Pancreas (tissue), 10 donors: ENCODE measurements at regions not wholly inside any gene's neighbourhood (a gene's known extent, or its start where the extent isn't known, plus 50 kb on each side); places are given as distances from the start of the nearest gene placed in this dataset.

Experiments used
- ATAC-seq, 4 donors: fragments of 200-7000 bp; cut with Tn5 transposase; one replicate each; pipeline versions ENCODE4 v1.8.0 to v1.9.1; 2020; ENCODE audit warnings: mild to moderate bottlenecking in 4 of 4, moderate library complexity in 4 of 4
- DNase-seq, 6 donors: peaks; one replicate each; pipeline ENCODE4 v3.0.0-alpha.2; 2020
- FAIRE-seq: peaks from 2 replicates; lab custom pipeline; 2012; peaks lifted over from hg19 to GRCh38; lab: Jason Lieb, UNC
- H3K27ac ChIP-seq, 4 donors: fragments of 200-600 bp; sonication (generic); 1 replicate in 3 of 4; 2 replicates in 1 of 4; pipeline versions ENCODE4 v1.5.0 to v1.8.0; 2020
- H3K27me3 ChIP-seq, 4 donors: fragments of 200-600 bp; one replicate each; pipeline ENCODE4 v1.8.0; 2021
- H3K36me3 ChIP-seq, 3 donors: fragments of 200-600 bp; sonication (generic) in 1 of 3; one replicate each; pipeline versions ENCODE4 v1.5.0 to v1.8.0; 2020 to 2021
- H3K4me1 ChIP-seq, 3 donors: fragments of 200-600 bp; one replicate each; pipeline ENCODE4 v1.8.0; 2021
- H3K4me3 ChIP-seq, 4 donors: fragments of 200-600 bp; sonication (generic) in 2 of 4; one replicate each; pipeline versions ENCODE4 v1.5.0 to v1.8.0; 2020 to 2021
- H3K9me3 ChIP-seq, 4 donors: fragments of 200-600 bp; one replicate each; pipeline ENCODE4 v1.8.0; 2021
- CTCF ChIP-seq, 4 donors: fragments of 200-600 bp; sonication (generic) in 3 of 4; IDR thresholded peaks; one replicate each; pipeline versions ENCODE4 v1.5.0 to v1.8.0; 2021; ENCODE audit warnings: antibody characterized with exemption in 4 of 4
- WGBS, 2 donors: extraction: QIAGEN DNeasy Blood & Tissue Kit; methylation state at CpG; one replicate each; pipeline ENCODE4 v1.1.7; 2013; 5-methylcytosine and 5-hydroxymethylcytosine counted together
- intact Hi-C, 3 donors: fragments of 100-400 bp; cut with DNase I; formaldehyde crosslinking; loops; one replicate each; pipeline versions ENCODE4 v1.11.1 to v1.14.2; 2022
- donor health status: healthy with polysubstance abuse.
- donor health status: DM: no; HTN: no; CAD: no; lungs with moderate emphysema.
- donor health status: DM: no; HTN: no; CAD: no.
- donor health status: control.
- donor health status: control.
- donor health status: Bipolar disorder and iron deficiency.
- donor health status: DM: yes; HTN: yes; CAD: no.
- donor health status: DM: no; HTN: no; CAD: no.
- donor health status: DM: no; HTN: no; CAD: no.
- donor health status: DM: yes; HTN: yes; CAD: no.

- Histone ChIP-seq H3K4me1 (peaks cover 4 to 28% (median 22%) of the 10 kb centered on the region in 3 donors), H3K27me3 (no peaks in the 10 kb centered on the region), H3K36me3 (no peaks in the 10 kb centered on the region), H3K27ac (no peak overlapping the region), H3K4me3 (no peak overlapping the region), H3K9me3 (no peaks in the 10 kb centered on the region)
- 96% methylated on average over 4 of the region's 4 CpGs for WGBS, 2 donors
- FAIRE-seq (no peak), DNase-seq (no peak), ATAC-seq (no peak)
- intact Hi-C loops, result no loop called here
- no peak for TF ChIP-seq CTCF (IDR thresholded peaks at IDR 0.05)
Measured at GRCh38 chr12:46449316-46449715, 76.7 kb upstream of the SLC38A2 start.

GRCh38 chr12:46446645-46447044, 74.1 kb upstream of the SLC38A2 start:
- TF ChIP-seq CTCF (IDR thresholded peaks at IDR 0.05), result no peak
- Histone ChIP-seq H3K4me3 (no peak overlapping the region), H3K27ac (no peak overlapping the region), H3K36me3 (no peaks in the 10 kb centered on the region), H3K9me3 (no peaks in the 10 kb centered on the region), H3K4me1 (peaks cover 4 to 28% (median 25%) of the 10 kb centered on the region in 3 donors), H3K27me3 (no peaks in the 10 kb centered on the region)
- intact Hi-C loops, result no loop called here
- FAIRE-seq (no peak), DNase-seq (no peak), ATAC-seq (no peak)
- 46 to 62% methylated on average over 2 of the region's 2 CpGs for WGBS, 2 donors

GRCh38 chr12:46445551-46446235, 73.1 kb upstream of the SLC38A2 start:
- intact Hi-C loops, result no loop called here
- Histone ChIP-seq H3K27ac (peak overlapping the region in 2 of 4 donors; percentile 2 to 9), H3K4me3 (no peak overlapping the region), H3K36me3 (no peaks in the 10 kb centered on the region), H3K9me3 (no peaks in the 10 kb centered on the region), H3K4me1 (peaks cover 4 to 27% (median 25%) of the 10 kb centered on the region in 3 donors), H3K27me3 (no peaks in the 10 kb centered on the region)
- ATAC-seq (peak in 3 of 4 donors; percentile 6 to 39 (median 38)), FAIRE-seq (no peak), DNase-seq (no peak)
- no peak for TF ChIP-seq CTCF (IDR thresholded peaks at IDR 0.05)
- 1 to 2% methylated on average over 2 of the region's 2 CpGs for WGBS, 2 donors

GRCh38 chr12:46445093-46445492, 72.5 kb upstream of the SLC38A2 start:
- peak overlapping the region in 2 of 4 donors; percentile 2 to 9 for H3K27ac ChIP-seq
- no peak for TF ChIP-seq CTCF (IDR thresholded peaks at IDR 0.05)
- intact Hi-C loops, result no loop called here
- peaks cover 4 to 22% (median 21%) of the 10 kb centered on the region in 3 donors for H3K4me1 ChIP-seq
- no peak overlapping the region for H3K4me3 ChIP-seq
- H3K9me3 ChIP-seq, result no peaks in the 10 kb centered on the region
- FAIRE-seq, result no peak
- no peaks in the 10 kb centered on the region for H3K27me3 ChIP-seq
- peak in 3 of 4 donors; percentile 22 to 31 (median 25) for ATAC-seq
- no peaks in the 10 kb centered on the region for H3K36me3 ChIP-seq
- 56 to 57% methylated on average over 4 of the region's 4 CpGs for WGBS, 2 donors
- no peak for DNase-seq

- H3K27me3 ChIP-seq, result no peaks in the 10 kb centered on the region
- no peak for ATAC-seq
- 50 to 53% methylated on average over 3 of the region's 3 CpGs for WGBS, 2 donors
- no peak for DNase-seq
- no peak for TF ChIP-seq CTCF (IDR thresholded peaks at IDR 0.05)
- no peaks in the 10 kb centered on the region for H3K9me3 ChIP-seq
- intact Hi-C loops, result no loop called here
- no peaks in the 10 kb centered on the region for H3K36me3 ChIP-seq
- H3K27ac ChIP-seq, result no peak overlapping the region
- no peak overlapping the region for H3K4me3 ChIP-seq
- FAIRE-seq, result no peak
- peaks cover 4 to 17% (median 17%) of the 10 kb centered on the region in 3 donors for H3K4me1 ChIP-seq
Measured at GRCh38 chr12:46443594-46444263, 71.2 kb upstream of the SLC38A2 start.
